ENCODE measurements at regions not wholly inside any gene's neighbourhood (a gene's known extent, or its start where the extent isn't known, plus 50 kb on each side); places are given as distances from the start of the nearest gene placed in this dataset.
A peak's percentile ranks its signal among the peaks of the same experiment; 100 is the strongest.

GRCh38 chr4:30600246-30601017 lies 119.7 kb upstream of the PCDH7 start:
- H3K4me3 ChIP-seq (ENCODE audit: low read length), result no peak overlapping the region
- TF ChIP-seq CTCF (IDR thresholded peaks at IDR 0.05; ENCODE audit: insufficient read depth, low read depth, low read length, missing control alignments), result no peak
- DNase-seq (ENCODE audit: low read depth), result peak; percentile 18

GRCh38 chr4:30601070-30601865 lies 118.9 kb upstream of the PCDH7 start:
- TF ChIP-seq CTCF (IDR thresholded peaks at IDR 0.05; ENCODE audit: insufficient read depth, low read depth, low read length, missing control alignments), result no peak
- no peak for DNase-seq (ENCODE audit: low read depth)
- no peak overlapping the region for H3K4me3 ChIP-seq (ENCODE audit: low read length)

GRCh38 chr4:30605616-30606190 lies 114.5 kb upstream of the PCDH7 start:
- DNase-seq (ENCODE audit: low read depth), result no peak
- H3K4me3 ChIP-seq (ENCODE audit: low read length), result no peak overlapping the region
- no peak for TF ChIP-seq CTCF (IDR thresholded peaks at IDR 0.05; ENCODE audit: insufficient read depth, low read depth, low read length, missing control alignments)

- peak; percentile 42 for DNase-seq (ENCODE audit: low read depth)
- no peak overlapping the region for H3K4me3 ChIP-seq (ENCODE audit: low read length)
- TF ChIP-seq CTCF (IDR thresholded peaks at IDR 0.05; ENCODE audit: insufficient read depth, low read depth, low read length, missing control alignments), result no peak
These were observed 109.8 kb upstream of the PCDH7 start for GRCh38 chr4:30610361-30610760.

GRCh38 chr4:30614771-30615170 lies 105.4 kb upstream of the PCDH7 start:
- H3K4me3 ChIP-seq (ENCODE audit: low read length), result no peak overlapping the region
- TF ChIP-seq CTCF (IDR thresholded peaks at IDR 0.05; ENCODE audit: insufficient read depth, low read depth, low read length, missing control alignments), result no peak
- no peak for DNase-seq (ENCODE audit: low read depth)

- DNase-seq (ENCODE audit: low read depth), result peak; percentile 82
- H3K4me3 ChIP-seq (ENCODE audit: low read length), result no peak overlapping the region
- no peak for TF ChIP-seq CTCF (IDR thresholded peaks at IDR 0.05; ENCODE audit: insufficient read depth, low read depth, low read length, missing control alignments)
These were observed 103.1 kb upstream of the PCDH7 start for GRCh38 chr4:30616942-30617646.

Data from epithelial cell of esophagus (primary cell).